ENCODE measurements at regions not wholly inside any gene's neighbourhood (a gene's known extent, or its start where the extent isn't known, plus 50 kb on each side); places are given as distances from the start of the nearest gene placed in this dataset.

DNA sequence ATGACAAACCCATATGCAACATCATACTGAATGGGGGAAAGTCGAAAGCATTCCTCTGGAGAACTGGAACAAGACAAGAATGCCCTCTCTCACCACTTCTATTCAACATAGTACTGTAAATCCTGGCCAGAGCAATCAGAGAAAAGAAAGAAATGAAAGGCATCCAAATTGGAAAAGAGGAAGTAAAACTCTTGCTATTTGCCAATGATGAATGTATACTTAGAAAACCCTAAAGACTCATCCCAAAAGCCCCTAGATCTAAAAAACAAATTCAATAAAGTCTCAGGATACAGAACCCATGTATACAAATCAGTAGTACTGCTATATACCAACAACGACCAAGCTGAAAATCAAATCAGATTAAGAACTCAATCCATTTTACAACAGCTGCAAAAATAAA lies 66.9 kb downstream of the SPATA31C2 start:
- H3K36me3 Mint-ChIP-seq (ENCODE audit: low read depth) = peaks cover 3% of the 10 kb centered on the region
- peaks cover 19% of the 10 kb centered on the region for H3K4me1 Mint-ChIP-seq
- TF ChIP-seq, protein P1, sequence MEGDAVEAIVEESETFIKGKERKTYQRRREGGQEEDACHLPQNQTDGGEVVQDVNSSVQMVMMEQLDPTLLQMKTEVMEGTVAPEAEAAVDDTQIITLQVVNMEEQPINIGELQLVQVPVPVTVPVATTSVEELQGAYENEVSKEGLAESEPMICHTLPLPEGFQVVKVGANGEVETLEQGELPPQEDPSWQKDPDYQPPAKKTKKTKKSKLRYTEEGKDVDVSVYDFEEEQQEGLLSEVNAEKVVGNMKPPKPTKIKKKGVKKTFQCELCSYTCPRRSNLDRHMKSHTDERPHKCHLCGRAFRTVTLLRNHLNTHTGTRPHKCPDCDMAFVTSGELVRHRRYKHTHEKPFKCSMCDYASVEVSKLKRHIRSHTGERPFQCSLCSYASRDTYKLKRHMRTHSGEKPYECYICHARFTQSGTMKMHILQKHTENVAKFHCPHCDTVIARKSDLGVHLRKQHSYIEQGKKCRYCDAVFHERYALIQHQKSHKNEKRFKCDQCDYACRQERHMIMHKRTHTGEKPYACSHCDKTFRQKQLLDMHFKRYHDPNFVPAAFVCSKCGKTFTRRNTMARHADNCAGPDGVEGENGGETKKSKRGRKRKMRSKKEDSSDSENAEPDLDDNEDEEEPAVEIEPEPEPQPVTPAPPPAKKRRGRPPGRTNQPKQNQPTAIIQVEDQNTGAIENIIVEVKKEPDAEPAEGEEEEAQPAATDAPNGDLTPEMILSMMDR (conservative IDR thresholded peaks at IDR 0.05) = no peak

DNA sequence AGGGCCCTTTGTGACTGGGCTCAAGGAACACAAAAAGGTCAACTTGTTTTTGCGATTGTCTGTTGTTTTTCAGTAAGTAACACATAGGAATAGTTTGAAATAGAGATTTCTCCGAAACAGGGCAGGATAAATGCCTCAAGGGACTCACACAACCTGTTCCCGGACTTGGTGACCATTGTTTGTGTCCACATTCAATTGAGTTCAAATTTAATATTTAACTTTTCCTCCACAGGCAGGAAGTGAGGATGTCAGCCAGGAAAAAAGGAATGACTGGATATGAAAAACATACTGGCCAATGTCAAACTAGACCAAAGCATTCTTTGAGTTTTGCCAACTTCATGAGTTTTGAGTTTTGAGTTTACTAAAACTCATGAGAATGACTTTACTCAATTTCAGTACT lies 72.7 kb downstream of the SPATA31C2 start:
- Histone ChIP-seq H3K36me3 (ENCODE audit: control insufficient read depth, insufficient read depth, low read length) (no peaks in the 10 kb centered on the region), H3K4me1 (ENCODE audit: control insufficient read depth, insufficient read depth, low read length) (no peaks in the 10 kb centered on the region), H3K27me3 (ENCODE audit: control insufficient read depth, insufficient read depth, low read length, poor library complexity, severe bottlenecking) (no peaks in the 10 kb centered on the region), H3K9me3 (ENCODE audit: control insufficient read depth, low read length) (peaks cover 14% of the 10 kb centered on the region), H3K9ac (ENCODE audit: extremely low read depth, low read length, poor library complexity, severe bottlenecking) (no peak overlapping the region), H3K27ac (ENCODE audit: low read depth, low read length) (no peak overlapping the region), H3K4me3 (ENCODE audit: low read length) (no peak overlapping the region)
- H3K27ac Mint-ChIP-seq = no peak overlapping the region
- H3K36me3 Mint-ChIP-seq (ENCODE audit: low read depth) = no peaks in the 10 kb centered on the region
- H3K27me3 Mint-ChIP-seq (ENCODE audit: insufficient read depth) = peaks cover 2% of the 10 kb centered on the region
- DNase-seq = no peak
- H3K4me1 Mint-ChIP-seq = peaks cover 8% of the 10 kb centered on the region
- TF ChIP-seq, protein P1 (conservative IDR thresholded peaks at IDR 0.05) = no peak
- H3K9me3 Mint-ChIP-seq = peaks cover 1% of the 10 kb centered on the region
- H3K4me3 Mint-ChIP-seq = no peak overlapping the region
- WGBS, 2 experiments (ENCODE audit: insufficient coverage in 1 of 2, insufficient read length in 1 of 2) = 90 to 100% methylated on average over 3 of the region's 3 CpGs

More for the DNA sequence above, 66.9 kb downstream of the SPATA31C2 start:
- no peaks in the 10 kb centered on the region for H3K36me3 ChIP-seq (ENCODE audit: control insufficient read depth, insufficient read depth, low read length)
- no peak overlapping the region for H3K4me3 ChIP-seq (ENCODE audit: low read length)
- Mint-ChIP-seq H3K27me3 (ENCODE audit: insufficient read depth) (peaks cover 24% of the 10 kb centered on the region), H3K4me3 (no peak overlapping the region), H3K9me3 (peaks cover 14% of the 10 kb centered on the region), H3K27ac (no peak overlapping the region)
- WGBS, 2 experiments (ENCODE audit: insufficient coverage in 1 of 2, insufficient read length in 1 of 2) = 73% methylated on average over 2 of the region's 2 CpGs; no CpG with 5 or more reads in 1 of the 2 experiments
- DNase-seq = no peak
- H3K27me3 ChIP-seq (ENCODE audit: control insufficient read depth, insufficient read depth, low read length, poor library complexity, severe bottlenecking) = peaks cover 11% of the 10 kb centered on the region
- H3K9ac ChIP-seq (ENCODE audit: extremely low read depth, low read length, poor library complexity, severe bottlenecking) = no peak overlapping the region
- H3K27ac ChIP-seq (ENCODE audit: low read depth, low read length) = no peak overlapping the region
- H3K9me3 ChIP-seq (ENCODE audit: control insufficient read depth, low read length) = peaks cover 13% of the 10 kb centered on the region
- peaks cover 4% of the 10 kb centered on the region for H3K4me1 ChIP-seq (ENCODE audit: control insufficient read depth, insufficient read depth, low read length)

- Histone ChIP-seq H3K4me3 (ENCODE audit: low read length) (no peak overlapping the region), H3K36me3 (ENCODE audit: control insufficient read depth, insufficient read depth, low read length) (no peaks in the 10 kb centered on the region), H3K9me3 (ENCODE audit: control insufficient read depth, low read length) (peaks cover 14% of the 10 kb centered on the region), H3K4me1 (ENCODE audit: control insufficient read depth, insufficient read depth, low read length) (no peaks in the 10 kb centered on the region), H3K27ac (ENCODE audit: low read depth, low read length) (no peak overlapping the region), H3K9ac (ENCODE audit: extremely low read depth, low read length, poor library complexity, severe bottlenecking) (no peak overlapping the region), H3K27me3 (ENCODE audit: control insufficient read depth, insufficient read depth, low read length, poor library complexity, severe bottlenecking) (no peaks in the 10 kb centered on the region)
- Mint-ChIP-seq H3K9me3 (peaks cover 1% of the 10 kb centered on the region), H3K27me3 (ENCODE audit: insufficient read depth) (no peaks in the 10 kb centered on the region), H3K4me1 (peaks cover 5% of the 10 kb centered on the region), H3K4me3 (no peak overlapping the region), H3K27ac (no peak overlapping the region), H3K36me3 (ENCODE audit: low read depth) (no peaks in the 10 kb centered on the region)
- TF ChIP-seq, protein P1 (conservative IDR thresholded peaks at IDR 0.05) = no peak
- WGBS, 2 experiments (ENCODE audit: insufficient coverage in 1 of 2, insufficient read length in 1 of 2) = 91 to 100% methylated on average over 1 to 4 of the region's 4 CpGs
- no peak for DNase-seq
Measured at GRCh38 chr9:88064554-88064953, 73.7 kb downstream of the SPATA31C2 start.

Data from endodermal cell (in vitro differentiated cells).